CD4-positive, alpha-beta T cell treated with Interleukin-1 beta for 1 hour (primary cell): ENCODE measurements at regions not wholly inside any gene's neighbourhood (a gene's known extent, or its start where the extent isn't known, plus 50 kb on each side); places are given as distances from the start of the nearest gene placed in this dataset.

Experiments
- DNase-seq, 2 donors: peaks; one replicate each; pipeline ENCODE4 v3.0.0-alpha.2; 2020 to 2022

DNA sequence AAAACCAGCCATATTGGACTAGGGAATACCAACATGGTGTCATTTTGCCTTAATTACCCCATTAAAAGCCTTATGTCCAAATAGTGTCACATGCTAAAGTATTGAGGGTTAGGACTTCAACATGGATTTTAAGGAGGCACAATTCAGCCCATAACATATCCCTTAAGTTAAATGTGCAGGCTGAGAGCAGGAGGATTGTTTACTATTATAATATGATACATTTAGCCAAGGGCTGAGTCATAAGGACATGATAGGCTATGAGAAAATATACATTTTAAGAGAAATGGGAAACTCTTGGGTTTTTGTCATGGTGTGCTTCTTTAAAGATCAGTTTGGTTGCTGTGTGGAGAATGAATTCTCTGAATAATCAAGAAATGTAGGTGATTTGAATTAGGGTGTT lies 136.8 kb downstream of the RDH14 start:
- DNase-seq = no peak

DNA sequence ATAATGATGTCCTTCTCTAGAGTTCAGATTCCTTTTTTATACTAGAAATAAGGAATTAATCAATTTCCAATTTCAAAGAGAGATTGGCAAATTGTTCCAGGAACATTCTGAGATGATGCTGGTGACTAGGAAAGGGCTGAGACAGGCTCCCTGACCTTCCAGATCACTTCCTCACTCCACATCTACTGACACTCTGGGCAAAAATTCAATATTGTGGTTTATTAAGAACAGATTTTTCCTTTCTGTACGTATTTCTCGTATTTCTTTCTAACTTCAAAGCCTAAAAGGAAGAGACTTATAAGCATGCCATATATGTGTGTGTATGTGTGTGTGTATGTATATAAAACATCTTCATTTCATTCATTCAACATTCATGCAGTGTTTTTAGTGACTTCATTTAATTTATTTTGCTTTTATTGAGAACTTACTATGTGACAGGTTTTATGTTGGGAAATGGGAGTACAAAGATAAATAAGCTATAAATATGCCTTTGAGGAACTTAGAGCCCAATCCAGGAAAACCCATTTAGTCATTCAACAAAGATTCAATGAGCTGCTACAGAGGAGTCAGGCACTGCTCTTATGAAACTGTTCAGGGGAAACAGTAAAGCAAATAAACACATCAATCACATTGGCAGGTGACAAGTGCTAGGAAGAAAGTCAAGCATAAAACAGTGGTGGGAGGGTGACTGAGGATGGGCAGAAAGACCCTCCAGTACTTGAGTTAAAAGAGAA lies 137.9 kb downstream of the RDH14 start:
- no peak for DNase-seq

DNA sequence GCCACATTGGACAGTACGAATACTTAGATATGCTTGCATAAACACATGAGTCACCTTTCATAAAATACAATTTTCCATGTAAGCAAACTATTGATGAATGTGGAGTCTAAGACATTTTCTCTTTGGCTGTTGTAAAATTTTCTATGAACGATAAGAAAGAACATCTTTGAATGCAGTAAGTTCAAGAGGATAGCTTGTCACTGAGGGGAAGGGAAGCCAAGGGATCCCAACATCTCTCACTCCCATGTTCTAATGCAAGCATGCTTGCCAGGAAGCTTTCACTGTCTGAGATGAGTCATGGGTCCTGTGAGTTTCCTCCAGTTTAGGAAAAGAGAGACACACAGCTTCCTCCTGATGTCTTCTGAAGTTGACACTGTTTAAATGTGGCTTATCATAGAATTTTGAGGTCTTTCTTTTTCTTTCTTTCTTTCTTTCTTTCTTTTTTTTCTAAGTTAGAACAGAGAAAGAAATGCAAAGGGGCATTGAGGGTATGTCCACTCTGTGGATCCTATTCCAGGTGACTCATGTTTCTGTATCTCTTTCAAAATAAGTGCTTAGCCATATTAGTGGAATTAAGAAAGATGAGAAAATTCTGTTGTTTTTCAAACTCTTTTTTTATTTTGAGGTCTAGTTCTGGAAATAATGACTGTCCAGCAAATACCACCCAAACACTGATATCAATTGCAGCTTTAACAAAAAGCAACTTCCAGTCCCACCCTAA lies 146.6 kb downstream of the RDH14 start:
- no peak for DNase-seq

DNA sequence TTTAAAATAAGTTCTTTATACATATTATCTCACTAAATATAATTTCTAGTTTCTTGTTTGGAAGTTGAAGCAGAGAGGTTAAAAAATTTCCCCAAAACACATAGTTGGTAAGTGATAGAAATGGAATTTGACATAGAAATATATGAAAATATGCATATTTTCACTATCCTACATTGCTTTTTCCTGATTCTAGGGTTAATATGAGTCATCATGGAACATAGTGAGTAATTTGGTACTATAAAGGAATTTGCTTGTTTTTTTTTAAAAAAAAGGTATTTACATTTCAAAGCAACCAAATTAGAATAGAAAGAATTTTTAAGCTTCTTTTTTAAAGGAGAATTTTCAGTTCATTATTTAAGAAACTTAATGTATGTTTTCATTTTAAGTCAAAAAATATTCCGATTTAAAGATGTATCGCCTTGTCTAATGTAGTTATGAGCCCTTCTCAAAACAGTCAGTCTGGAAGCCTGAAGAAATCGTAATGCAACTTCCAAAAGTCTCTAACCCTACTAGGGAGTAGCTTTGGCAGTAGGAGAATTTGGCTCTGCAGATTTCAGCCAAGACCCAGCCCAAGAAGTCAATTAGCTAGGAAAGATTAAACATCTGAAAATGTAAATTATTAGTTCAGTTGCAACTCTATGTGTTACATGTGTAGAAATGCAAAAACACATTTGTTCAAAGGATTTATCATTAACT lies 147.3 kb downstream of the RDH14 start:
- DNase-seq = no peak

DNA sequence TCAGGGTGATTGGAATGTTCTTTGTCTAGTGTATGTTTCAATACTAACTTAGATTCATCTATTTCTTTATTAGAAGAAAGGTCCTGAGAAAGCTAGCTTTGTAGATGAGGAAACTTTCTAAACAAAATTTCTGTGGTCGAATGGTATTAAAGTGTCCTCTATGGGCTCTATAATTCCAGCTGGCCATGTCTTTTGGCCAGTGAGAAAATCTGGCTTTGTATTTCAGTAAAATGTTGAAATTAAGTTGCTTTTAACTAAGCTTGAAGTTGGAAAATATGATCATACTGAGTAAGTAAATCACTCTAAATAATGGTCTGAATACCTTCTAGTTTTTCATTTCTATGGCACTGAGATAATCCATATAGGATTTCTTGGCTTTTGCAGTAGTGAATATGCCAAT lies 148.8 kb downstream of the RDH14 start:
- DNase-seq = no peak

DNA sequence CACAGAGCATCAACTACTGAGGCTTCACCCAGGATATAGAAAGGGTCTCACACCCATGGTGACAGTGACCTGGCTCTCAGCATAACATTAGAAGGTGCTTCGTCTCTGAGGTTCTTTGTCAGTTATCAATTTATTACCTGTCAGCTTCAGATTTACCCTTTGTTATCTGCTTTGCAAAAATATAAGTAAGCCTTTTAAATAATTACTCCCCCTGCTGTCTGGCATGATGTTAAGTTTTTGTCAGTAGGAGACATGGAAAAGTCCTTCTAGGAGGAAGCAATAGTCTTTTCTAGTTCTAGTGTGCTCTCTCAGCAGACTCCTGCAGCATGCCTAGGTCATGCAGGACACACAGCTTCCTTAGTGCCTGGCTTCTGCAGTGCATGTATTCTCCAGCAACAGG lies 149.9 kb downstream of the RDH14 start:
- no peak for DNase-seq

DNA sequence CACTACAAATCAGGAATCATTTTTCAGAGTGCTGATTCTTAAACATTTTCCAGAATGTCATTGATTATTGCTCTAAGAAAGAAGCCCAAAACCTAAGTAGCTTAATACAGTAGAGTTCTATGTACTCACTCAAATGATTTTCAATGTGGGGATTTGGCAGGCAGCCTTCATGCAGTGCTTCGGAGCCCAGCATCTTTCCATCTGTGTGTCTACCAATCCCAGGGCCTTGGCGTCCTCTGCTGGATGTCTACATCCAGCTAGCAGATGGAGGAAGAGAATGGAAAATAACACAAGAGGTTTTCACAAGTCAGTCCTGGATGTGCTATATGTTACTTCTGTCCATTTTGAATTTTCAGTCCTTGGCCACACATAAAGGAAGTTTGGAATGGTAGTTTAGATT lies 151.8 kb downstream of the RDH14 start:
- no peak for DNase-seq

DNA sequence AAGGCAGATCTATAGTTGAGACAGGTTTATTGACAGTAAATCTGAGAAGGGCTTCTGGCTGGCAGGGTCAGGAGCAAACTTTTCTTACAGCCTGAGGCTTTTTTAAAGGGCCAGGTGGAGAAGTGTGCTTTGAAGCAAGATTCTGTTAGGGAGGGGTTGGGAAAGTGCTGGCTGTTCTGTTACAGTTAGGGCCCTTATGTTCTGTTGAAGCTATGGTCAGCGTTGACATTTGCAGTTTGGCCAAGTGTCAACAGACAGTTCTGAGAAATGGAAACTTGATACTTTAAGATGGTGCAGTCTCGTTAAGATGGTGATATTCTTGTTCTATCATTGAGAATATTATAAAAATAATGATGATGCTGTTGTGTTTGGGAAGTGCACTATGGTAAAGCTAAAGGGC lies 154.2 kb downstream of the RDH14 start:
- no peak for DNase-seq

DNA sequence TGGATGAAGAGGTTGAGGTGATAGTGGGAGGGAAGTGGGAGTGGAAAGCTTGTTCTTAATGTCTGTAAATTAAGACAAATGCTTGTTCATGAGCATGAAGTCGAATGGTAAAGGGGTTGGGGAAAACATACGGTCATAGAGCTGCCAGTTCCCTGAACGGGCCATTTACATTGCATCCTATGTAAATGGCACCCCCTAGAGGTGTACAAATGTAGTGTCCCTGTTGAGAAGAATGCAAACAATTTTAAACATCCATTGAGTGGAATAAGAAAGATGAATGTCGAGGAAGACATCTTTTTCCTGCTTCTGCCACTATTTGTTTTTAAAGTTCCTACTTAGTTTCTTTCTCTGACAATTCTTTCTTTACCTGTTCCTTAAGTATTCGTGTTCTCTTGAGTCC lies 155.7 kb downstream of the RDH14 start:
- no peak for DNase-seq

DNA sequence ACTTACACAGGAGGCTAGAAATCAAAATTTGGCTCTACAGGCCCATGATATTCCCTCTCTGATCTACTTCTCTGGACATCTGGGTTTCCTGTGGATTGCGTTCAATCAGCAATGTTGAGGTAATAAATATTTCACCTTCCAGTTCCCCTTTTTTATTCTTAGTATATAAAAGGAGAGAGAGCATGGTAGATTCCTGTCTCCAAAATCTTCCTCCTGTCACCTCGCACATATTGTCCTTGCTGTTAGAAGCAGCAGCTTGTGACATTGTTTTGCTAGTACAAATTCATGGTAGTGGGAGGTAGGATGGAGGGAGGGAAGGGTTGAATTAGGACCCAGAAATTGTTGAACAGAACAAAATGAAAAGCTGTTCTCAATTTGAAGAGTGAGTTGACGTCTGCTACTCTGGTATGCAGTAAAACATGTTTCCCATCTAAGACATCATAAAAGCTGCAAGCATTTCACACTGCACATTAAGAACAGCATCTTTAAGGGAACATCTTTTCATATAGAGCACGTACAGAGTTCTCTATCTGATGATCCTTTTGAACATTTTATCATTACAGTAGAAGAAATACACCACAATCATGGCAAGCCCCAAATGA lies 156.4 kb downstream of the RDH14 start:
- no peak for DNase-seq

DNA sequence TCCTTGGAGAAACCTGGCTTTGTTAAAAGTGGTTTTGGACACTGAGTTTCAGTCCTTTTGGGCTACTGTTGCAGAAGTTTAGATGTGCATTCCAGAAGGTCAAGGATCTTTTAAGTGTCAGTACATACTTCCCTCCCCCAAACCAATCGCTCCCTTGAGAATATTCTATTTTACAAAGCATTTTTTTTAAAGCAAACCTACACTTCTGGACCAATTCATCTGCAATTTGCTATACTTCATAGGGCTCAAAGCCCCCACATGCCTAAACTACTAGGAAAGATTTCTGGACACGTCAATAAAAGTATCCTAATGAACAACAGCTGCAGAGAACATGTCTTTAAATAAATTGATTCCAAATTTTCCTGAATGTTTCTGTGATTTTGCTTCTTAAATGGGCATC lies 157.6 kb downstream of the RDH14 start:
- DNase-seq = no peak

DNA sequence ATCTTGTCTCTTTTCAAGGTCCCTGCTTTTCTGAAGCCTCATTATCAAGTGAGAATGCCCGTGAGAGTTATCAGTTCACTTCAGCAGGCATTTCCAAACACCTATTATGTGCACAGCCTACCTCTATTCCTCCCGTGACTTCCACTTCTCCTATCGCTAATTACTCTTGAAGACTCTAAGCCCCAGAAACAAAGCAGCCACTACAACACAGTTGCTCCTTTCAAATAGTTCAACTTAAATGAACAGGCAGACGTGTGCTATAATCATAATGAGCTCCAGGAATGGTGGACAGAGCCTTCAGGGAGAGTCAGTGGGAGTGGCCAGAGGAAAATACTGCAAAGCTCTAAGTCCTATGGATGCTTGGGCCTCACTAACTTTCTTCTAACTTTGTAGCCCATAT lies 159.0 kb downstream of the RDH14 start:
- no peak for DNase-seq

DNA sequence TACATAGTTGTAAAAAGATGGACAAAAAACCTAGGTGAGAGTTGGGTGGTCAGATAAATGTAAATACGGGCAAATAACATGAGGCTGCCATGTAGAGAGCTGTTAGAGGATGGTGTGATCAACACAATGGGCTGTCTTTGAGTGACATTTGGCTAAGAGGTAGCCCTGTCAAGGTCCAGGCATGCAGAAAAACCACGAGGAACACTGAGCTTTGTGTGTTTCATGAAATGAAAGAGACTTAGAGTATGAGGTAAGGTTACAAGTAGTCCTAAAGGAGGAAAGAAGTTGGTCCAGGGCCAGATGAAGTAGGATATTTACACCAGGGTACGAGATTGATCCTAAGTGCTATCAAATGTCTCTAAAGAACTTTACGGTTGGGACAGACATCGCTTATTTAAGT lies 160.9 kb downstream of the RDH14 start:
- no peak for DNase-seq

DNA sequence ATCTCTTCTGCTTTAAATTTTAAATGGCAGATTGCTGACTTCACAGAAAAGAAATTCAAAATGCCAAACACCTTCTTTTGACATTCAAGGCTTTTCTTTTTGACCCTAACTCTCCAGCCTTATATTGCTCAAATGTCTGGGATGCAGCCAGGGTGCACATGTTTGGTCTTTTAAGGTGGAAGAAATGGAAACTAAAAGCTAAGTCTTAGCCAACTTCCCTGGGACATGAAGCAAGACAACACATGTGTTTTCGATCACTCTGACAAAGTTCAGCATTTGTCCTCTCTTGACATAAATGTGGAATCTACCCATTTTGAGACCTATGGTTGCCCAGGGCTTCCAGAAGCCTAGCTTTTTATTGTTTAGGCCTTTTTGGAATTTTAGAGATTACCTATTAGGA lies 161.6 kb downstream of the RDH14 start:
- no peak for DNase-seq

DNA sequence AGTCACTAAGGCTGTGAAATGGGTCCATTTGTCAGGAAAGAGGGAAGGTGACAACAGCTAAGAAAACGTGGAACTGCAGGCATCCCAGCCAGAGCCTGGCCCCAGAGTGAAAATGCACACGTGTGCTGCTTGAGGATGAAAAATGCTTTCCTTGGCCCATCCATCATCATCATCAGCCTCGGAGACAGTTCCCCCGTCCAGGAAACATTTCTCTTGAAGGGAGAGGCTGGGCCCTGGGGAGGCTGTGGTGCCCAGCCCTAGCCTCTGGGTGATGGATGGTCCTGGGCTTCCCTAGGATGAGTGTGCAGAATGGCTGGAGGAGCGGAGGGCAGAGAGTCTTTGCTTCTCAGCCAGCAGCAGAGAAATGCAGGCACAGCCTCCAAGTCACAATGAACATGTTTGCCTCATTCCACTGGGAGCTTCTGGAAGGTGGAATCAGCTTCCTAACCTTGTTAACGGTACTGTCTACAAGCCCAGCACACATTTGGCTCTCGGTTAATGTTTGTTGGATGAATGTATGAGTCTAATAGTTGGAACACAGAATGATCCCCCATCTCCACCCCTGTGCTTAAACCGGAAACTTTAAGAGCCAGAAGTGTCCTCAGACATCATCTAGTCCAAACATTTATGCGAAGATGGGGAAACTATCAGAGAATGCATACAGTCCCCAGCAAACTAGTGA lies 164.0 kb downstream of the RDH14 start:
- no peak for DNase-seq

DNA sequence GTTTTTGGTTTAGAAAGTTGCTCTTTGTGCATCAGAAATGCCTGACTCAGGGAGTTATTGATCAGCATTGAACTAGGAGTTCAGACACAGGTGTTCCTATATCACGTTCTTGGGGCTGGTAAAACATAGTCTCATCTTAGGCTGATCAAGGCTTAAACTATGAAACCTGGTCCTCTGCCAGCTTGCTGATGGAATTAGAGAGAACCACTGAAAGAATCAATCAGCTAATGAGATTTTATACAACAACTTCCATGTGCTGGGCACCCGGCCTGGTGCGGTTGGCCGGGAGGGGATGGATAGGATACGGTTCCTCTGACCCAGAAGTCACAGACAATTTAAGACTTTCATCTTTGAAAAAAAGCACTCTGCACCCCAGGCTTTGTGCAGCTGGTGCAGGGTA lies 164.9 kb downstream of the RDH14 start:
- no peak for DNase-seq

DNA sequence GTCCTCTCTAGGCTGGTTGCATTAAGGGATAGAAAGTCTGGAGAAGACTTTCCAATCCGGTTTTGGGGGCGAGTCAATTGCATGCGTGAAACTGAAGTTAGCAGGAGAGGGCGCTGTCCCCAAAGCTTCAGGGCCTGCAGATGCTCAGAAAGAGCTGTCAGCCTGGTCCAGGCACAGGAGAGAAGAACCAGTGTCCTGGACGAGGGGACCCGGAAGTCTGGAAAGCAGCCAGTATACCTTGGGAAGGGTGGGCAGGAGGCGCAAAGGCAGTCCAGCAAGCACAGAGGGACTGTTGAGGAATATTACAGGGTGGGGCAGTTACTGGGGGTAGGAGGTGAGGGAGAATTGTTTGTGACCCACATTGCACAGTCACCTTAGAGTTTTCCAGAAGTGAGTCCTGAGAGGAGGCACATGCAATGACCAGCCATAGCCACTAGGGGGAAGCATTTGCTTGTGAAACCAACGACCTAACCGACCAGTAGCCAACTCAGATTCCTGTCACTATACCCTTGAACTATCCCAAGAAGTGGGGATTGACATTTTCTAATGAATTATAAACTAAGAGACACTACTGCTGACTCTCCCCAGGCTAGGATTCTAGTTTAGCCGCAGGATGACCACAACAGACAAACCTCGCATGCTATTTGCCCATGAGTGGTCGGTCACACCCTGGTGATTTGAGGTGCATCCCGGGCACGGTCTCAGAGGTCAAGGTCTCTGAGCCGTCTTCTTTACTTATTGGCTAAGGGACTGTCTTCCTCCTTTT lies 172.8 kb downstream of the RDH14 start:
- DNase-seq = peak; percentile 42 to 49

DNA sequence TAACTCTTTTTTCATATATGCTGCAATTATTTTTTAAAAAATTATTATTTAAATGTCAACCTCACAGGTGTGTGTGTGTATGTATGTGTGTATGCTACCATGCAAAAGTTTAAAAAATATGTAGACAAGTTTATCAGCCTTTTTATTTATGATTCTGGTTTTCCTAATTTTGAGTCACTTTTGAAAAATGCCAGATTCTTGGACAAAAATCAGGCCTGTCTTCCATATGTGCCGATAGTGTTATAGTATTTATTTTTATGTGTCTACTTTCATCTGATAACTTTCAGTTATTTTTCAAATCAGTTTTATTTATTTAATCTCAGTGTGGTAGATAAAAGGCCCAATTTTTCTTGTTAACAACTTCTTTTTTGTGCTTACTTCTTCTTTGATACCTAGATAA lies 176.2 kb downstream of the RDH14 start:
- no peak for DNase-seq

DNA sequence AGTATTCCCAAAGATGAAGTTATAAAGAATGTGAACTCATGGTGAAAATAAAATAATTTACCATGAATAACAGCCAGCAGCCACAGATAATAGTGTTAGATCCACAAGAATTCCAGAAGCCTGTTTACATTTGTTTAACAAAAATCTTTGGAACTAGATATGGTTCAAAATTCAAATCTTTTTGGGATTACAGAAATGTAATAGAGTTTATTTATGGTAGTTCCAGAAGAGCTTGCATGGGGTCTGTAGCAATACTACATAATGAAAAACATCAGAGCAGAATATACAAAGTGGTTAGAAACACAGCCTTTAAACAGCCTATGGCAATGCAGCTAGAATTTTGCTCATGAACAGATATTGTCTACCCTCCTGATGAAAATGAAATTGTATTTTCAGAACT lies 179.1 kb downstream of the RDH14 start:
- no peak for DNase-seq

DNA sequence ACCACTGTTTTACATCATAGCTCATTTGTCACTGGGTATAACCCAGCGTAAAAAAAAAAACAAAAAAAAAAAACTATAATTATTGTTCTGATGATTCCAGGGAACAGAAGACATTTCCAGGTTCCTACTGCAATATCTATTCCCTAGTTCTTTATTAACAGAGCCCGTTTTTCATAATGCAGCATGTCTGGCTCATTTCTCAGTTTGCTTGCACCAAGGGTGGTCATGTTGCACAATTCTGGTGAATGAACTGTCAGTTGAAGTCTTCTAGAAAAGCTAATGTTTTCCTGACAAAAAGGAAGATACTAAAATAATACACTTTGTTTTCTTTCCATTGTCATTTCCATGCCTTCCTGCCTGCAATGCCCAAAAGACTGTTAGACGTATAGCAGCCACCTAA lies 180.1 kb downstream of the RDH14 start:
- no peak for DNase-seq

DNA sequence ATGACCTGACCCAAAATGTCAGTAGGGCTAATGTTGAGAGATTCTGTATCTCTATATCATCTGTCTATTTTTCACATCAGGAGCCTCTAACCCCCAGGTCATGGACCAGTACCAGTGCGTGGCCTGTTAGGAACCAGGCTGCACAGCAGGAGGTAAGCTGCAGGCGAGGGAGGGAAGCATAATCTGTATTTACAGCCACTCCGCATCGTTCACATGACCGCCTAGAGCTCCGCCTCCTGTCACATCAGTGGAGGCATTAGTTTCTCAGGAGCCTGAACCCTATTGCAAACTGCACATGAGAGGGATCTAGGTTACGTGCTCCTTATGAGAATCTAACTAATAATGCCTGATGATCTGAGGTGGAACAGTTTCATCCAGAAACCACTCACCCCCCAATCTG lies 180.6 kb downstream of the RDH14 start:
- no peak for DNase-seq

DNA sequence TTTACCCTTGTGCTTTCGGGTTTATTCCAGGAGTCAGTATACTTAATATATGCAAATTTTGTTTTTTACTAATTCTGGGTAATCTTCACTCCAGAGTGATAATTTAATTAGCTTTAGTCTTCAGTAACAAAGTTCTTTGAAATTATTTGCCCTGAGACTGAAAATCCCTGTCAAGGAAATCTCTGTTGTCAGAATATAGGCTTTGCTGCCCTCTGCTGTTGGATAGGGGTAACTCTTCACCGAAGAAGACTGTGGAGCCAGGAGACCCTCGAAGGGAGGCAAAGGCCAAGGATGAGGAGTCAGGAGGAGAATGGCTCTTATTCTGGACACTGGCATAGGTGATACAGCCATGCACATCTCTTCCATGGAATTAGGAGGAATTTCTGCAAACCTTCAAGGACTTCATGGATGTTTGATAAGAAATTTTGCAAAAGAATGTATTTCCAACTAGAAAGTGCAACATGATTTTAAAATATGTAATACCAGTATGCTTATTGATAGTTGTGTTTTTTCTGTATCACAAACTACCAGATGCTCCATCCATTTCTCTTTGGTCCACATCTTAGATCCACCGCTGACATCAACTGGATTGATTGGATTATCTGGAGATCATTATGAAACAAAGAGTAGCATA lies 182.3 kb downstream of the RDH14 start:
- peak in 1 of 2 donors; percentile 21 for DNase-seq
